ENCODE measurements at regions not wholly inside any gene's neighbourhood (a gene's known extent, or its start where the extent isn't known, plus 50 kb on each side); places are given as distances from the start of the nearest gene placed in this dataset.
A peak's percentile ranks its signal among the peaks of the same experiment; 100 is the strongest.

GRCh38 chr5:171579976-171580411, 160.5 kb downstream of the FGF18 start:
- Histone ChIP-seq H3K36me3 (ENCODE audit: insufficient read depth, low read length, poor library complexity, severe bottlenecking) (no peaks in the 10 kb centered on the region), H3K27ac (ENCODE audit: low read depth, low read length, poor library complexity, severe bottlenecking) (no peak overlapping the region), H3K27me3 (replicated peaks; ENCODE audit: insufficient read depth, low read depth, low read length, poor library complexity) (no peaks in the 10 kb centered on the region), H3K4me1 (ENCODE audit: insufficient read depth, low read length, poor library complexity, severe bottlenecking) (no peaks in the 10 kb centered on the region), H3K4me3 (ENCODE audit: low read depth, low read length, poor library complexity, severe bottlenecking) (no peak overlapping the region), H3K9me3 (ENCODE audit: low read depth, low read length, poor library complexity, severe bottlenecking) (no peaks in the 10 kb centered on the region)
- DNase-seq (ENCODE audit: low spot score), result no peak
- intact Hi-C loops (cut with micrococcal nuclease; ENCODE audit: unreplicated experiment), result no loop called here
- ChIA-PET CTCF (no interaction called here), POLR2A (ENCODE audit: low non-redundant PET) (no interaction called here)
- TF ChIP-seq CTCF (conservative IDR thresholded peaks at IDR 0.05; ENCODE audit: low read depth, low read length), result no peak
- TF ChIP-seq EZH2 (IDR thresholded peaks at IDR 0.05; ENCODE audit: borderline replicate concordance, low read depth, low read length, poor library complexity, severe bottlenecking), result no peak
- BruUV-seq (replicated peaks), result no TSS peak

- Histone ChIP-seq H3K36me3 (ENCODE audit: insufficient read depth, low read length, poor library complexity, severe bottlenecking) (no peaks in the 10 kb centered on the region), H3K4me1 (ENCODE audit: insufficient read depth, low read length, poor library complexity, severe bottlenecking) (no peaks in the 10 kb centered on the region), H3K27ac (ENCODE audit: low read depth, low read length, poor library complexity, severe bottlenecking) (no peak overlapping the region), H3K4me3 (ENCODE audit: low read depth, low read length, poor library complexity, severe bottlenecking) (no peak overlapping the region), H3K27me3 (replicated peaks; ENCODE audit: insufficient read depth, low read depth, low read length, poor library complexity) (no peaks in the 10 kb centered on the region), H3K9me3 (ENCODE audit: low read depth, low read length, poor library complexity, severe bottlenecking) (no peaks in the 10 kb centered on the region)
- no TSS peak for BruUV-seq (replicated peaks)
- intact Hi-C loops (cut with micrococcal nuclease; ENCODE audit: unreplicated experiment), result no loop called here
- DNase-seq (ENCODE audit: low spot score), result peak; percentile 20
- TF ChIP-seq EZH2 (IDR thresholded peaks at IDR 0.05; ENCODE audit: borderline replicate concordance, low read depth, low read length, poor library complexity, severe bottlenecking) (no peak), CTCF (conservative IDR thresholded peaks at IDR 0.05; ENCODE audit: low read depth, low read length) (no peak)
- ChIA-PET CTCF (no interaction called here), POLR2A (ENCODE audit: low non-redundant PET) (no interaction called here)
These were observed 161.2 kb downstream of the FGF18 start for GRCh38 chr5:171580502-171581265.

GRCh38 chr5:171581781-171582180, 162.3 kb downstream of the FGF18 start:
- CTCF ChIA-PET, result no interaction called here
- Histone ChIP-seq H3K27me3 (replicated peaks; ENCODE audit: insufficient read depth, low read depth, low read length, poor library complexity) (no peaks in the 10 kb centered on the region), H3K4me3 (ENCODE audit: low read depth, low read length, poor library complexity, severe bottlenecking) (no peak overlapping the region), H3K36me3 (ENCODE audit: insufficient read depth, low read length, poor library complexity, severe bottlenecking) (no peaks in the 10 kb centered on the region), H3K27ac (ENCODE audit: low read depth, low read length, poor library complexity, severe bottlenecking) (no peak overlapping the region), H3K9me3 (ENCODE audit: low read depth, low read length, poor library complexity, severe bottlenecking) (no peaks in the 10 kb centered on the region), H3K4me1 (ENCODE audit: insufficient read depth, low read length, poor library complexity, severe bottlenecking) (no peaks in the 10 kb centered on the region)
- POLR2A ChIA-PET (ENCODE audit: low non-redundant PET), result interaction anchor here (0.6 kb wide), 1 partner anchor 58 kb away, joined by 3 read pairs; no protein-coding TSS in a partner anchor
- TF ChIP-seq CTCF (conservative IDR thresholded peaks at IDR 0.05; ENCODE audit: low read depth, low read length), result no peak
- no peak for TF ChIP-seq EZH2 (IDR thresholded peaks at IDR 0.05; ENCODE audit: borderline replicate concordance, low read depth, low read length, poor library complexity, severe bottlenecking)
- no TSS peak for BruUV-seq (replicated peaks)
- DNase-seq (ENCODE audit: low spot score), result no peak
- intact Hi-C loops (cut with micrococcal nuclease; ENCODE audit: unreplicated experiment), result no loop called here

Data from A673 (cell line).